Prostate gland (tissue), 2 donors: ENCODE measurements at regions not wholly inside any gene's neighbourhood (a gene's known extent, or its start where the extent isn't known, plus 50 kb on each side); places are given as distances from the start of the nearest gene placed in this dataset.
"Not testable (repeated sequence)": the region's sequence is repeated elsewhere in the genome, so short reads cannot be mapped to it uniquely, and the experiment has no call there.

Source experiments
- CTCF ChIP-seq, 4 experiments: fragments of 200-600 bp in 2 of 4; fragments of 450-650 bp in 2 of 4; sonication (generic) in 2 of 4; IDR thresholded peaks; 1 replicate in 3 of 4; 2 replicates in 1 of 4; pipeline ENCODE4 v1.5.1; 2016 to 2019; ENCODE audit warnings: antibody characterized with exemption in 4 of 4, mild to moderate bottlenecking in 2 of 4, moderate library complexity in 2 of 4
- POLR2A ChIP-seq: fragments of 450-650 bp; IDR thresholded peaks from one replicate; pipeline ENCODE4 v1.6.1; 2016; ENCODE audit warnings: antibody characterized with exemption, mild to moderate bottlenecking
- POLR2AphosphoS5 ChIP-seq: sonication (generic); formaldehyde crosslinking; IDR thresholded peaks from one replicate; pipeline ENCODE4 v1.6.1; 2017; ENCODE audit warnings: antibody characterized with exemption

- TF ChIP-seq CTCF (IDR thresholded peaks at IDR 0.05); POLR2A; POLR2AphosphoS5: not testable (repeated sequence)
Observed at GRCh38 chr16:29143739-29144668, 159.2 kb downstream of the LAT start.
